LNCAP (cell line): ENCODE measurements at regions not wholly inside any gene's neighbourhood (a gene's known extent, or its start where the extent isn't known, plus 50 kb on each side); places are given as distances from the start of the nearest gene placed in this dataset.

Experiments
- TF ChIP-seq, protein P1 (sequence below): fragments of 450-650 bp; IDR thresholded peaks from 2 replicates; pipeline ENCODE4 v1.5.1; 2017; ENCODE audit warnings: mild to moderate bottlenecking

GRCh38 chr5:12623408-12623807 is 719.2 kb upstream of the CTNND2 start:
- TF ChIP-seq, protein P1, sequence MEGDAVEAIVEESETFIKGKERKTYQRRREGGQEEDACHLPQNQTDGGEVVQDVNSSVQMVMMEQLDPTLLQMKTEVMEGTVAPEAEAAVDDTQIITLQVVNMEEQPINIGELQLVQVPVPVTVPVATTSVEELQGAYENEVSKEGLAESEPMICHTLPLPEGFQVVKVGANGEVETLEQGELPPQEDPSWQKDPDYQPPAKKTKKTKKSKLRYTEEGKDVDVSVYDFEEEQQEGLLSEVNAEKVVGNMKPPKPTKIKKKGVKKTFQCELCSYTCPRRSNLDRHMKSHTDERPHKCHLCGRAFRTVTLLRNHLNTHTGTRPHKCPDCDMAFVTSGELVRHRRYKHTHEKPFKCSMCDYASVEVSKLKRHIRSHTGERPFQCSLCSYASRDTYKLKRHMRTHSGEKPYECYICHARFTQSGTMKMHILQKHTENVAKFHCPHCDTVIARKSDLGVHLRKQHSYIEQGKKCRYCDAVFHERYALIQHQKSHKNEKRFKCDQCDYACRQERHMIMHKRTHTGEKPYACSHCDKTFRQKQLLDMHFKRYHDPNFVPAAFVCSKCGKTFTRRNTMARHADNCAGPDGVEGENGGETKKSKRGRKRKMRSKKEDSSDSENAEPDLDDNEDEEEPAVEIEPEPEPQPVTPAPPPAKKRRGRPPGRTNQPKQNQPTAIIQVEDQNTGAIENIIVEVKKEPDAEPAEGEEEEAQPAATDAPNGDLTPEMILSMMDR: no peak

DNA sequence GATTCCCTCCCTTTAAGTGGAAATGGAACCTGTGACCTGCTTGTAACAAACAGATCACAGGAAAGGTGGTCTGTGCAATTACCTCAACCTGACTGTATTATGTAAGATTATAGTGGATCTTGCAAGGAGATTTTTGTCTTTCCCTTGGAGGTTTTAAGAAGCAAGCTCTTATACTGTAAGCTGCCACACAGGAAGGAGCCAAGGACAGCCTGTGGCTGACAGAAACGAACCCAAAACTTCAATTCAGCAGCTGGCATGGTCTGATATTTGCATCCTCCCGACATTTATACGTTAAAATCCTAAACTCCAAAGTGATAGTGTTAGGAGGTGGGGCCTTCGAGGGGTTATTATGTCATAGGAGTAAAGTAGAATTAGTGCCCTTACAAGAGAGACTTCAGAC is 711.8 kb upstream of the CTNND2 start:
- TF ChIP-seq, protein P1: no peak

DNA sequence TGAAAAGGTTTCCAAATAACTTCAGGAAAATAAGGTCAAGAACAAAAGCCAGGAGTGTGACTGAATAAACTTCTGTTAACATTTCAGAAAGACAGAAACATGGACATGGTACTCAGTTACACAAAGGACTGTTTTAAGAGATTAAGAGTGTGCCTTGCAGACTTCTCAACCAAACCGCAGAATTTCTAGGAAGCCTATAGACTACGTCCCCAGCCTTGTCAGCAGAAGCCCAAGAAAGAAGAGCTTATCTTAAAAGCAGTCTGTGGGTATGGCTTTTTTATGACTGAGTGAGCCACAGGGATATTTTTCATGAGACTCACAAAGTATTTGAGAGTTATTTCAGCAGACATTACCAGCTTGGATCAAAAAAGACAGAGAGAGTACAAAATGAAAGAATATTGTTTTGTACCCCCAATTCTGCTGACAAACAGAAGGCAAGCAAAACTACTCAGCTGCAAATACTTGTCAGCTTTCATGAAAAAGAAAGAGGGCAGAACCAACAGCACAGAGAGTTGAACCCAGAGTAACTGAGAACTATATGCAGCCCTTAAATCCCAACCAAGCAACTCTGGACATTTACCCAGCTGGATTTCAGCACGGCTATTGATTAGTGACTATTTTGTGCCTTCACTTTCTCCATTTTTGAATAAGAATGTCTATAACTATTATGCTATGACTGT is 711.0 kb upstream of the CTNND2 start:
- TF ChIP-seq, protein P1: no peak

DNA sequence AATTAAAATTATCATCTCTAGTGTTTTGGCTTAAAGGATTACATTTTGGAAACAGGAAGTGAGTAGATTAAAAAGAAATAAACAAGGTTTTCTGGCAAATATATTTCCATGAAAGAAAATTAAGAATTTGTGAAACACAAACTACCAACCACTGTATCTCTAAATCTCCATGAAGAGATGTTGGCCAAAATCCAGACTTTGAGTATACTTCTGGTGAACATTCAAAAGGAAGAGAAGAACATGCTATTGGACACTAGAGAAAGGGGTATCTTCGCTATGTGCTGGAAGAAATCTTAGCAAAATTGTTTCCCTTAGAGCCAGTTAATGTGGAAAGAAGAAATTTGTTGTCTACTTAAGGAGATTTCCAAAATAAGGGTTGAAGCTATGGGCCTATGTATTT is 710.4 kb upstream of the CTNND2 start:
- TF ChIP-seq, protein P1: no peak

DNA sequence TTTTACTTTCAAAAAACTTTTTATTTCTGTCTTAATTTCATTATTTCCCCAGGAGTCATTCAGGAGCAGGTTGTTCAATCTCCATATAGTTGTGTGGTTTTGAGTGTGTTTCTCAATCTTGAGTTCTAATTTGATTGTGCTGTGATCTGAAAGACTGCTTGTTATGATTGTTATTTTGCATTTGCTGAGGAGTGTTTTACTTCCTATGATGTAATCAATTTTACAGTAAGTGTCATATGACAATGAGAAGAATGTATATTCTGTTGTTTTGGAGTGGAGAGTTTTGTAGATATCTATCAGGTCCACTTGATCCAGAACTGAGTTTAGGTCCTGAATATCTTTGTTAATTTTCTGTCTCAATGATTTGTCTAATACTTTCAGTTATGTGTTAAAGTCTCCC is 706.9 kb upstream of the CTNND2 start:
- TF ChIP-seq, protein P1: no peak

DNA sequence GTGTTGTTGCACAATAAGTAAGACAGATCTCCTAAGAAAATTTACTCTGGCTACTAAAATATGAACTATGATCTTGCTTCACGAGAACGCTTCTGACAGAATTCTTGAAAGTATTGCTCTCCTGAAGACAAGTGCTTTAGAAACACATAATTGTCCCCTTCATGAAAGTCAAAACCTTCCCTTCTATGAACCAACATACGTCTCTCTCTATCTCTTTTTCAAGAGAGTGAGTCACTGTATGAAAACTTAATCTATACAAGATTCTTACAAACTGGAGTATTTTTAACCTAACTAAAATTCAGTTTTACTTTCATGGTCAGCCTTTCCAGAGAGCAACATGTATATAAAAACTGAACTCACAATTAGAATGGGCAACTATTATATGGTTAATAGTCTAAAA is 688.0 kb upstream of the CTNND2 start:
- TF ChIP-seq, protein P1: no peak

DNA sequence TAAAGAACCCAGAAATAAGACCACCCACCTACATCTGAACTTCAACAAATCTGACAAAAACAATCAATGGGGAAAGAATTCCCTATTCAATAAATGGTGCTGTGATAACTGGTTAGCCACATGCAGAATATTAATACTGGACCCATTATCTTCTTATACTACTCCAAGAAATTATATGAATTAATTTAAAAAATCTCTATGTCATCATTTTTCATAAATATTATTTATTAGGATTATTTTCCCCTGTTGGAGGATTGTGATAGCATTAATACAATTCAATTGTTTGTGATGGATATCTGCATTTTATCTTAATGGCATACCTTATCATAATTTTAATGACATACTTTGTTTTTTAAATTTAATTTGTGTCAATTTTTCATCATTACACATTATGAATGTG is 682.2 kb upstream of the CTNND2 start:
- TF ChIP-seq, protein P1: no peak

- TF ChIP-seq, protein P1: no peak
These were observed 666.4 kb upstream of the CTNND2 start for GRCh38 chr5:12570688-12571087.
